NCI-H748 treated with DMSO at 0.1 percent for 48 hours (cell line): ENCODE measurements at regions not wholly inside any gene's neighbourhood (a gene's known extent, or its start where the extent isn't known, plus 50 kb on each side); places are given as distances from the start of the nearest gene placed in this dataset.
A peak's percentile ranks its signal among the peaks of the same experiment; 100 is the strongest.

Source experiments
- DNase-seq: peaks from one replicate; lab custom pipeline; 2025; lab: John Stamatoyannopoulos, UW

- no peak for DNase-seq
Measured at GRCh38 chr6:94376876-94377275, 957.5 kb upstream of the EPHA7 start.

GRCh38 chr6:94372229-94372628, 952.9 kb upstream of the EPHA7 start:
- DNase-seq: peak; percentile 26

GRCh38 chr6:94367316-94367715, 948.0 kb upstream of the EPHA7 start:
- no peak for DNase-seq

- no peak for DNase-seq
Measured at GRCh38 chr6:94362061-94362864, 942.9 kb upstream of the EPHA7 start.

GRCh38 chr6:94361304-94362060, 942.1 kb upstream of the EPHA7 start:
- DNase-seq: no peak

- DNase-seq: no peak
Measured at GRCh38 chr6:94357381-94357980, 938.1 kb upstream of the EPHA7 start.

- DNase-seq: peak; percentile 37
Measured at GRCh38 chr6:94350833-94351232, 931.5 kb upstream of the EPHA7 start.

- peak; percentile 82 for DNase-seq
Measured at GRCh38 chr6:94349227-94349626, 929.9 kb upstream of the EPHA7 start.

- DNase-seq: no peak
Measured at GRCh38 chr6:94344866-94345265, 925.5 kb upstream of the EPHA7 start.

- DNase-seq: no peak
Measured at GRCh38 chr6:94341173-94341572, 921.8 kb upstream of the EPHA7 start.

GRCh38 chr6:94323853-94324252, 904.5 kb upstream of the EPHA7 start:
- DNase-seq: no peak

- DNase-seq: no peak
Measured at GRCh38 chr6:94300424-94301144, 881.2 kb upstream of the EPHA7 start.

GRCh38 chr6:94289131-94289530, 869.8 kb upstream of the EPHA7 start:
- DNase-seq: no peak

GRCh38 chr6:94278146-94278545, 858.8 kb upstream of the EPHA7 start:
- no peak for DNase-seq

GRCh38 chr6:94272327-94272726, 853.0 kb upstream of the EPHA7 start:
- DNase-seq: no peak

GRCh38 chr6:94270091-94270948, 851.0 kb upstream of the EPHA7 start:
- no peak for DNase-seq

GRCh38 chr6:94269256-94269655, 849.9 kb upstream of the EPHA7 start:
- no peak for DNase-seq

GRCh38 chr6:94260765-94261164, 841.4 kb upstream of the EPHA7 start:
- DNase-seq: no peak

- no peak for DNase-seq
Measured at GRCh38 chr6:94254689-94255088, 835.3 kb upstream of the EPHA7 start.

GRCh38 chr6:94251878-94252277, 832.5 kb upstream of the EPHA7 start:
- DNase-seq: no peak

GRCh38 chr6:94245395-94245794, 826.0 kb upstream of the EPHA7 start:
- no peak for DNase-seq
